AG09319 (cell line): ENCODE measurements at regions not wholly inside any gene's neighbourhood (a gene's known extent, or its start where the extent isn't known, plus 50 kb on each side); places are given as distances from the start of the nearest gene placed in this dataset.

ENCODE experiments used
- DNase-seq: peaks from one replicate; pipeline ENCODE4 v3.0.0-alpha.2; 2010; ENCODE audit warnings: low read depth; ENCODE audit errors: extremely low read depth
- TF ChIP-seq, protein P1 (sequence below): IDR thresholded peaks from 2 replicates; pipeline ENCODE4 v1.5.1; 2011; ENCODE audit warnings: low read depth, mild to moderate bottlenecking, inconsistent platforms, low read length, moderate library complexity

DNA sequence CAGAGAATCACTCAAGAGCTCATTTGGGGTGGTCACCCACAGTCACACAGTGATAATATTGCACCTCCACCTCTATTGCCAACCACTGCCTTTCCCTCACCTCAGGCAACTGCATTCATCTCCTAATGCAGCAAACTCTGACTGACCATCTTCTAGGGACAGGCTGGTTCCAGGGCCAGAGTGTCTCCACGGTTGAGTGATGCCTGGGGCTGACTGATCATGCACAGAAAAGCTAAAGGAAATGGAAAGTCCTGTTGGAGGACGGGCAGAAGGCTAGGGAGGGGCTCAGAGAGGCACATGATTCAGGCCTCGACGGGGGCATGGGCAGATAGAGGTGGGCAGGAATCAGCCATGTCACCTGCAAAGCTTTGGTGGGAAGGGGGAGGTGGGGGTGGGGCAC lies 127.1 kb upstream of the TNS3 start:
- TF ChIP-seq, protein P1, sequence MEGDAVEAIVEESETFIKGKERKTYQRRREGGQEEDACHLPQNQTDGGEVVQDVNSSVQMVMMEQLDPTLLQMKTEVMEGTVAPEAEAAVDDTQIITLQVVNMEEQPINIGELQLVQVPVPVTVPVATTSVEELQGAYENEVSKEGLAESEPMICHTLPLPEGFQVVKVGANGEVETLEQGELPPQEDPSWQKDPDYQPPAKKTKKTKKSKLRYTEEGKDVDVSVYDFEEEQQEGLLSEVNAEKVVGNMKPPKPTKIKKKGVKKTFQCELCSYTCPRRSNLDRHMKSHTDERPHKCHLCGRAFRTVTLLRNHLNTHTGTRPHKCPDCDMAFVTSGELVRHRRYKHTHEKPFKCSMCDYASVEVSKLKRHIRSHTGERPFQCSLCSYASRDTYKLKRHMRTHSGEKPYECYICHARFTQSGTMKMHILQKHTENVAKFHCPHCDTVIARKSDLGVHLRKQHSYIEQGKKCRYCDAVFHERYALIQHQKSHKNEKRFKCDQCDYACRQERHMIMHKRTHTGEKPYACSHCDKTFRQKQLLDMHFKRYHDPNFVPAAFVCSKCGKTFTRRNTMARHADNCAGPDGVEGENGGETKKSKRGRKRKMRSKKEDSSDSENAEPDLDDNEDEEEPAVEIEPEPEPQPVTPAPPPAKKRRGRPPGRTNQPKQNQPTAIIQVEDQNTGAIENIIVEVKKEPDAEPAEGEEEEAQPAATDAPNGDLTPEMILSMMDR, result no peak
- no peak for DNase-seq

DNA sequence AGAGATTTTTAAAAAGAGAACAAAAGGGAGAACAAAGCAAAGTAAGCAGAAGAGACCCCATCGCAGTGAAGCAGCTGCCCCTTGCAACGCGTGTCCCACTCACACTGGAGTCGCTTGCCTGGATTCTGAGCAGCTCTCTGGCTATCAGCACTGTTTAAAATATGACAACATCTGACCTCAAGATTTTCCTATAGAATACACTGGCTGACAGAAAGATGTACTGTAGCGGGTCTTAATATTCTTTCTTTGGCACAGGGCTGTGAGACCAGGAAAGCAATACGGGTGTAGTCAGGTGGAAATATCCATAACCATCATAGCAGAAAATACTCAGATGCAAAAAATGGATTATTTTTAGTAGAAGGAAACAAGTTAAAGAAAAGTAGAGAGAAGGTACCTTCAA lies 125.7 kb upstream of the TNS3 start:
- DNase-seq, result no peak
- TF ChIP-seq, protein P1, result no peak

DNA sequence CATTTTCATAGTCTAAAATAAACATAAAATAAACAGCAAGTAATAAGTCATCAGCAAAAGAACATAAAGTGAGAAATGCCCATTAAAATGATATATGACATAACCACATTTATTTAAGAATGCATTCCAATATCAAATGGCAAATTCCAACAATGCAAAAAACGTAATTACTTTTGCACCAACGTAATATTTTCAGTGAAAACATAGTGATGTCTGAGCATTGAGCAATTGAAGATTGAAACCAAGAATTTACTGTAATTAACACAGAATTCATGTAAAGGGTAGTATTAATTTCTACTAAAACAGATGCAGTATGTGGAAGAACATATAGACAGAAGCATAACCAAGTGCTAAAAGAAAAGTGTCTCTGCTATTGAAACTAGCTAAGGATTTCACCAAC lies 123.0 kb upstream of the TNS3 start:
- DNase-seq, result no peak
- TF ChIP-seq, protein P1, result no peak

DNA sequence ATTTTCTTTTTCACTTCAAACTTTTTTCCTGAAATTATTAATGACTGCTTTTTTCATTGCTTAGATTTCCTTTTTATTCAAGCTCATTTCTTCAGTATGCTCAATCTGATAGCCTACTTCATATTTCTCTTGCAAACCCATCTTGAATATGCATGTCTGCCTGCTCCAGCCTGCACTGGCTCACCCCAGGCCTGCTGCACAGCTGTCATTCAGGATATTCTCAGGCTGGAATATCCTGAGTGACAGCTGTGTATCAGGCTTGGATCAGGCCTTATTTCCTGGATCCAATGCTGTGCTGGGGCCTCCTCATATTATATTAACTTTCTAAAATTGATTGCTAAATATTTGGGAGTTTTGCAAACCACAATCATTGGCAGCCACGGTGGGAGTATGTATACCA lies 120.2 kb upstream of the TNS3 start:
- TF ChIP-seq, protein P1, result no peak
- no peak for DNase-seq

DNA sequence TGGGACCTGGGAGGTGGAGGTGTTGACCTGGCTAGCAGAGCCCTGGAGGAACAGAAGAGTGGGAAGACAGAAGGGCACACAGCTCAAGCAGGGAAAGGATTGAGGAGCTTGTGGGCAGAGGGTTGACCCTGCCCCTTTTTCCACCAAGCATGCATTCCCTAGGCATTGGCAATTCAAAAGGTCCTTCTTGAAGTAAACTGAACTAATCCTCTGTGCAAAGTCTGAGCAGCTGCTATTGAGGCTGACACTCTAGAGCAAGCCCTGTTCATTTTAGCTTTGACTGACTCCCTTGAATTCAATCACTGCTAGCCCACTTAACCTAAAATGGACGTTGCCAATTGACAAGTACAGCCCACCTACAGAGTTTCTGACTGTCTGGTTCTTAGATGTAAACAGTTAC lies 116.5 kb upstream of the TNS3 start:
- TF ChIP-seq, protein P1, result no peak
- DNase-seq, result no peak

DNA sequence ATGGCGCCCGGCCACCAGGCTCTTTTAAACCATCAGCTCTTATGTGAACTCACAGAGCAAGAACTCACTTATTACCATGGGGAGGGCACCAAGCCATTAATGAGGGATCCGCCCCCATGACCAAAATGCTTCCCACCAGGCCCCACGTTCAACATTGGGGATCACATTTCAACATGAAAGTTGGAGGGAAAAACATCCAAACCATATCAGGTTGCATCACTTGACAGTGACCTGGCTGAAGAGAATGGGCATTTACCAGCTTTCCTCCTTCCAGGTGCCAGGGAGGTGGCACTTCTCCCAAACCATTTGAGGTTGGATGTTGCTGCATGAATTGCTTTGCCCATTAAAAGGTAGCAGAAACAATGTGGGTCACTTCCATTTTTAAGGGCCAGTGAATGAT lies 115.6 kb upstream of the TNS3 start:
- no peak for DNase-seq

DNA sequence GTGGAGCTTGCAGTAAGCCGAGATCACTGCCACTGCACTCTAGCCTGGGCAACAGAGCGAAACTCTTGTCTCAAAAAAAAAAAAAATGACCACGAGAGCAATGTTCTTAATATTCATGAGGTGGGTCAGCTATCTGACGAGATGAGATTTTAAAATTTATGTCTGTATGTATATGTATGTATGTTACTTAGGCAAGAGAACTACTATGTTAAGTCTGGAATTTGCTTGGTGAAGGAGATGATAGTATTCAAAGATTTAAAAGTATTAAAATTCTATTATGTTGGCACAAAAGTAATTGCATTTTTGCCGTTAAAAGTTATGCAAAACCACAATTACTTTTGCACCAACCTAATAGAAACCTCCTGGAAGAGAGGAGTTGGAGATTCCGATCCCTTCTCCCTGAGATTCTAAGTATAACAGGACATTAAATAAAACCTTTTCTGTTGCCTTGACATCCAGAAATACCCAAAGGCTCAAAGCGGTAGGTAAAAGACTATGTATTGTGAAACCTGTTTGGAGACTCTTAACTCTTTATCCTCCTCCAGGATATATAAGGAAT lies 114.3 kb upstream of the TNS3 start:
- DNase-seq, result no peak
- TF ChIP-seq, protein P1, result no peak

More for the DNA sequence above, 115.6 kb upstream of the TNS3 start:
- TF ChIP-seq, protein P1, result no peak
